AG04450 (cell line): ENCODE measurements at regions not wholly inside any gene's neighbourhood (a gene's known extent, or its start where the extent isn't known, plus 50 kb on each side); places are given as distances from the start of the nearest gene placed in this dataset.

Source experiments
- CTCF ChIA-PET: fragments of 300-600, 350-600 bp; formaldehyde crosslinking; extraction: SDS; loops from one replicate; lab custom pipeline; 2022; ENCODE audit warnings: antibody characterized with exemption, inconsistent platforms; lab: Charles Lee
- POLR2A ChIA-PET: fragments of 350-600 bp; formaldehyde crosslinking; extraction: SDS; loops from one replicate; lab custom pipeline; 2021; ENCODE audit warnings: antibody characterized with exemption, inconsistent platforms; lab: Yijun Ruan, JAX
- DNase-seq: peaks from one replicate; pipeline ENCODE4 v3.0.0-alpha.2; 2011; ENCODE audit warnings: low read depth, low spot score
- H3K27ac ChIP-seq: one replicate; pipeline ENCODE4 v1.5.1; 2012; ENCODE audit warnings: low read depth, low read length, control low read depth
- H3K27me3 ChIP-seq: one replicate; pipeline ENCODE4 v1.6.0; 2012; ENCODE audit warnings: low read length; ENCODE audit not compliant: control insufficient read depth, insufficient read depth
- H3K4me3 ChIP-seq: 2 replicates; pipeline ENCODE4 v1.5.1; 2011; ENCODE audit warnings: mild to moderate bottlenecking, low read depth, low read length, control low read depth
- H3K9me3 ChIP-seq: 2 replicates; pipeline ENCODE4 v1.5.1; 2012; ENCODE audit warnings: low read length; ENCODE audit not compliant: control insufficient read depth, insufficient read depth
- TF ChIP-seq, protein P1 (sequence below): IDR thresholded peaks from 2 replicates; pipeline ENCODE4 v1.5.1; 2011; ENCODE audit warnings: low read depth, low read length, control low read depth, inconsistent platforms

DNA sequence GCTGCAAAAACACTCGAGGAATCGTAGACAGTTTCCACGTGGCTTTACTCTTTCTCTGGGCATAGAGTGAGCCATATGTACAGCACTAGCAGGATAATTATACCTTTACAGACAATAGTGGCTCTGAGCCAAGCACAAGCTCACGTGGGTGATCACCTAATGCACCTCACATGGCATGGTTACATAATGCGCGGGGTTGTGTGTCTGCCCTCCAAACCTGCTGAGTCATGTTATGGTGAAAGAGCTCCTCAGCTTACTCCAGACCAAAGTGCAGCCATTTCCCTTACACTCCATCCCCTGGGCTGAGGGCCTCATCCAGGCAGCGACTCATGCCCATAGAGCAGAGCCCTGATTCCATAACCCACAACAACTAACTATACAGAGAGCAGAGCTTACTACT lies 1458.4 kb upstream of the CADM2 start:
- ChIA-PET CTCF (no interaction called here), POLR2A (no interaction called here)
- Histone ChIP-seq H3K27me3 (no peaks in the 10 kb centered on the region), H3K9me3 (peaks cover 44% of the 10 kb centered on the region), H3K4me3 (no peak overlapping the region), H3K27ac (no peak overlapping the region)
- DNase-seq: no peak
- TF ChIP-seq, protein P1, sequence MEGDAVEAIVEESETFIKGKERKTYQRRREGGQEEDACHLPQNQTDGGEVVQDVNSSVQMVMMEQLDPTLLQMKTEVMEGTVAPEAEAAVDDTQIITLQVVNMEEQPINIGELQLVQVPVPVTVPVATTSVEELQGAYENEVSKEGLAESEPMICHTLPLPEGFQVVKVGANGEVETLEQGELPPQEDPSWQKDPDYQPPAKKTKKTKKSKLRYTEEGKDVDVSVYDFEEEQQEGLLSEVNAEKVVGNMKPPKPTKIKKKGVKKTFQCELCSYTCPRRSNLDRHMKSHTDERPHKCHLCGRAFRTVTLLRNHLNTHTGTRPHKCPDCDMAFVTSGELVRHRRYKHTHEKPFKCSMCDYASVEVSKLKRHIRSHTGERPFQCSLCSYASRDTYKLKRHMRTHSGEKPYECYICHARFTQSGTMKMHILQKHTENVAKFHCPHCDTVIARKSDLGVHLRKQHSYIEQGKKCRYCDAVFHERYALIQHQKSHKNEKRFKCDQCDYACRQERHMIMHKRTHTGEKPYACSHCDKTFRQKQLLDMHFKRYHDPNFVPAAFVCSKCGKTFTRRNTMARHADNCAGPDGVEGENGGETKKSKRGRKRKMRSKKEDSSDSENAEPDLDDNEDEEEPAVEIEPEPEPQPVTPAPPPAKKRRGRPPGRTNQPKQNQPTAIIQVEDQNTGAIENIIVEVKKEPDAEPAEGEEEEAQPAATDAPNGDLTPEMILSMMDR: no peak

DNA sequence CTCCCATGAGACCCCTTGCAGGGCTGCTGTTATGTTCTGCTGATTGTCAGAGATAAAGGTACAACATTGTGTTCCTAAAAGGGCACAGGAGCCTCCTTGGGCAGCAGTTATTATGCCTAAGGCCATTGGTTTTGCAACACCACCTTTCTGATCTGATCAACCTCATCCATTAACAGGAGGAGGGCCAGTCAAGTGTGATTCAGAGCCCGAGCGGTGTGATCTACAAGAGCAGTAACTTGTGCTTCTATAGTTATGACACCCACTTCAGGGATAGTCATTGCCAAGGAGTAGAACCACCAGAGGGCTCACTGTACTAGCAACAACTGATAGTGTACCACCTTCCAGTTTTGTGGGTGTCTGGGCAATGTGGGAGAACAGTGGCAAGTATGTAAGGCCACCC lies 1457.9 kb upstream of the CADM2 start:
- Histone ChIP-seq H3K9me3 (peaks cover 44% of the 10 kb centered on the region), H3K27me3 (no peaks in the 10 kb centered on the region), H3K4me3 (no peak overlapping the region), H3K27ac (no peak overlapping the region)
- POLR2A ChIA-PET: no interaction called here
- CTCF ChIA-PET: no interaction called here
- no peak for DNase-seq
- TF ChIP-seq, protein P1: no peak

DNA sequence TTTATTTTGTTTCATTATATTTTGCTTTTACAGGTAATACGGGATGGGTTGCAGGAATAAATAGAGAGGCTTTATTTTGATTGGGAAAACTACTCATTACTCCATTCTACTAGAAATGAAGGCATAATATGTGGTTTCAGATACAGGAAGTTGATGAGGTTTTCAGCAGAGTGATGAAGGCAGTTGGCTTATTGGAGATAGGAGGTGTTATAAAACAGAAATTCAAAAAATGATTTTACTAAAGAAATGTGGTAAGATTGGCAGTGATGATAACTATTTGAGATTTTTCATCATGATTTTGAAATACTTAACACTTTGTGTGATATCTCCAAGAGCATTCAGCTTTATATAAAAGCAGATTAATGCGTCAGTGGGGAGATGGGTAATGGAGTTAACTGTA lies 1445.7 kb upstream of the CADM2 start:
- CTCF ChIA-PET: no interaction called here
- H3K4me3 ChIP-seq: no peak overlapping the region
- H3K27me3 ChIP-seq: no peaks in the 10 kb centered on the region
- no peak for DNase-seq
- H3K27ac ChIP-seq: no peak overlapping the region
- peaks cover 8% of the 10 kb centered on the region for H3K9me3 ChIP-seq
- TF ChIP-seq, protein P1: no peak
- POLR2A ChIA-PET: no interaction called here

DNA sequence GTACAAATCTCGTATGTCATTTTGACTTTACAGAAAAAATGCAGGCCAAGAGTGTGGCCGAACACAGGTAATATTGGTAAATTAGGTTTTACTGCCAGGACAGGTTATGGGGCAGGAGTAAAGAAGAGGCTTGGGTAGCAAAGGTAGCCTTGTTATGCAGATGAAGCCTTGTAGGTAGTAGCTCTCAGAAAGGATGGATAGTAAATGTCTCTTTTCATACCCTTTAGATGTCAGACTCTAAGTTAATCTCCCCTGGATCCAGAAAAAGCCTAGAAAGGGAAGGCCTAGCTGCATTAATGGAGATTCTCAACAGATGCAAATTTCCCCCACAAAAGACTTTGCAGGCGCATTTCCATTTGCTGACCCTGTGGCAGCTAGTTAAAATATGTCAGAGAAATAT lies 1445.1 kb upstream of the CADM2 start:
- DNase-seq: no peak
- no peak overlapping the region for H3K4me3 ChIP-seq
- TF ChIP-seq, protein P1: no peak
- no peaks in the 10 kb centered on the region for H3K27me3 ChIP-seq
- CTCF ChIA-PET: no interaction called here
- POLR2A ChIA-PET: no interaction called here
- H3K27ac ChIP-seq: no peak overlapping the region
- H3K9me3 ChIP-seq: peaks cover 8% of the 10 kb centered on the region

DNA sequence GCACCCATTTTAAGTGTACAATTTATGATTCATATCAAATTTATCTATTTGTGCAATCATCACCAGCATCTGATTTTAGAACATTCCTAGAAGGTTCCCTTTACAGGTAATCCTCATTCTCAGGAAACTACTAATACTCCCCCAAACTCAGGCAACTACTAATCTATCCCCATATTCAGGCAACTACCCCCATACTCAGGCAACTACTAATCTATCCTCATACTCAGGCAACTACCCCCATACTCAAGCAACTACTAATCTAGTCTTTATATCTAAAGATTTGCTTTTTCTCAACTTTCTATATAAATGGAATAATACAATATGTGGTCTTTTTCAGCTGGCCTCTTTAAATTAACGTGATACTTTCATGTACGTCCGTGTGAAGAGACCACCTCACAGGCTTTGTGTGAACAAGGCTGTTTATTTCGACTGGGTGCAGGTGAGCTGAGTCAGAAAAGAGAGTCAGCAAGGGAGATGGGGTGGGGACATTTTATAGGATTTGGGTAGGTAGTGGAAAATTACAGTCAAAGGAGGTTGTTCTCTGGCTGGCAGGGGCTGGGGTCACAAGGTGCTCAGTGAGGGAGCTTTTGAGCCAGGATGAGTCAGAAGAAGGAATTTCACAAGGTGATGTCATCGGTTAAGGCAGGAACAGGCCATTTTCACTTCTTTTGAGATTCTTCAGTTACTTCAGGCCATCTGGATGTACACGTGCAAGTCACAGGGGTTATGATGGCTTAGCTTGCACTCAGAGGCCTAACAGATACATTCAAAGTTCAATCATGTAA lies 1444.5 kb upstream of the CADM2 start:
- TF ChIP-seq, protein P1: no peak
- H3K9me3 ChIP-seq: peaks cover 8% of the 10 kb centered on the region
- ChIA-PET POLR2A (no interaction called here), CTCF (no interaction called here)
- H3K4me3 ChIP-seq: no peak overlapping the region
- DNase-seq: no peak
- no peak overlapping the region for H3K27ac ChIP-seq
- no peaks in the 10 kb centered on the region for H3K27me3 ChIP-seq
